BLaER1 (cell line): ENCODE measurements at regions not wholly inside any gene's neighbourhood (a gene's known extent, or its start where the extent isn't known, plus 50 kb on each side); places are given as distances from the start of the nearest gene placed in this dataset.
"Not testable (repeated sequence)": the region's sequence is repeated elsewhere in the genome, so short reads cannot be mapped to it uniquely, and the experiment has no call there.

Experiments
- H3K27ac ChIP-seq: shearing (Covaris generic); formaldehyde crosslinking; 2 replicates; pipeline ENCODE4 v1.8.1; 2022
- H3K27me3 ChIP-seq: shearing (Covaris generic); formaldehyde crosslinking; 2 replicates; pipeline ENCODE4 v1.8.1; 2022
- H3K36me3 ChIP-seq: shearing (Covaris generic); formaldehyde crosslinking; 2 replicates; pipeline ENCODE4 v1.8.1; 2022
- H3K4me1 ChIP-seq: shearing (Covaris generic); formaldehyde crosslinking; 2 replicates; pipeline ENCODE4 v1.8.1; 2022
- H3K4me2 ChIP-seq: shearing (Covaris generic); formaldehyde crosslinking; 2 replicates; pipeline ENCODE4 v1.8.1; 2022
- H3K4me3 ChIP-seq: shearing (Covaris generic); formaldehyde crosslinking; 2 replicates; pipeline ENCODE4 v1.8.1; 2022
- H3K9ac ChIP-seq: shearing (Covaris generic); formaldehyde crosslinking; 2 replicates; pipeline ENCODE4 v1.8.1; 2022
- H3K9me3 ChIP-seq: shearing (Covaris generic); formaldehyde crosslinking; 2 replicates; pipeline ENCODE4 v1.8.1; 2022
- H4K20me1 ChIP-seq: shearing (Covaris generic); formaldehyde crosslinking; 2 replicates; pipeline ENCODE4 v1.8.1; 2022
- Cebpa-rat ChIP-seq: shearing (Covaris generic); IDR thresholded peaks from 2 replicates; pipeline ENCODE4 v1.8.1; 2022

GRCh38 chr6:48626421-48626820, 515.4 kb upstream of the PTCHD4 start:
- H3K9ac ChIP-seq, result no peak overlapping the region
- no peaks in the 10 kb centered on the region for H3K9me3 ChIP-seq
- no peaks in the 10 kb centered on the region for H4K20me1 ChIP-seq
- H3K4me2 ChIP-seq, result no peak overlapping the region
- no peaks in the 10 kb centered on the region for H3K27me3 ChIP-seq
- TF ChIP-seq Cebpa-rat, result no peak
- no peak overlapping the region for H3K27ac ChIP-seq
- H3K4me3 ChIP-seq, result no peak overlapping the region
- no peaks in the 10 kb centered on the region for H3K36me3 ChIP-seq
- H3K4me1 ChIP-seq, result no peaks in the 10 kb centered on the region

- Histone ChIP-seq H3K4me3 (no peak overlapping the region), H3K27ac (no peak overlapping the region), H3K4me1 (no peaks in the 10 kb centered on the region), H3K27me3 (no peaks in the 10 kb centered on the region), H3K9me3 (no peaks in the 10 kb centered on the region), H3K36me3 (no peaks in the 10 kb centered on the region), H3K9ac (no peak overlapping the region), H4K20me1 (no peaks in the 10 kb centered on the region), H3K4me2 (no peak overlapping the region)
- TF ChIP-seq Cebpa-rat, result no peak
Observed at GRCh38 chr6:48624631-48625030, 513.6 kb upstream of the PTCHD4 start.

- no peaks in the 10 kb centered on the region for H4K20me1 ChIP-seq
- no peaks in the 10 kb centered on the region for H3K4me1 ChIP-seq
- no peak overlapping the region for H3K4me2 ChIP-seq
- H3K9me3 ChIP-seq, result no peaks in the 10 kb centered on the region
- H3K36me3 ChIP-seq, result no peaks in the 10 kb centered on the region
- H3K27ac ChIP-seq, result no peak overlapping the region
- no peak overlapping the region for H3K9ac ChIP-seq
- no peak overlapping the region for H3K4me3 ChIP-seq
- H3K27me3 ChIP-seq, result no peaks in the 10 kb centered on the region
- TF ChIP-seq Cebpa-rat, result no peak
Observed at GRCh38 chr6:48619771-48620170, 508.8 kb upstream of the PTCHD4 start.

- TF ChIP-seq Cebpa-rat, result no peak
- Histone ChIP-seq H3K27me3 (no peaks in the 10 kb centered on the region), H4K20me1 (no peaks in the 10 kb centered on the region), H3K4me1 (no peaks in the 10 kb centered on the region), H3K9me3 (no peaks in the 10 kb centered on the region), H3K27ac (no peak overlapping the region), H3K36me3 (no peaks in the 10 kb centered on the region), H3K9ac (no peak overlapping the region), H3K4me2 (no peak overlapping the region), H3K4me3 (no peak overlapping the region)
Observed at GRCh38 chr6:48615041-48615440, 504.0 kb upstream of the PTCHD4 start.

GRCh38 chr6:48614326-48614725, 503.3 kb upstream of the PTCHD4 start:
- no peak for TF ChIP-seq Cebpa-rat
- H3K27ac ChIP-seq, result no peak overlapping the region
- H3K36me3 ChIP-seq, result no peaks in the 10 kb centered on the region
- H3K4me3 ChIP-seq, result no peak overlapping the region
- no peak overlapping the region for H3K9ac ChIP-seq
- no peak overlapping the region for H3K4me2 ChIP-seq
- H3K27me3 ChIP-seq, result no peaks in the 10 kb centered on the region
- no peaks in the 10 kb centered on the region for H3K4me1 ChIP-seq
- no peaks in the 10 kb centered on the region for H4K20me1 ChIP-seq
- no peaks in the 10 kb centered on the region for H3K9me3 ChIP-seq

- no peak overlapping the region for H3K4me3 ChIP-seq
- H3K9ac ChIP-seq, result no peak overlapping the region
- no peaks in the 10 kb centered on the region for H3K27me3 ChIP-seq
- no peaks in the 10 kb centered on the region for H4K20me1 ChIP-seq
- H3K36me3 ChIP-seq, result no peaks in the 10 kb centered on the region
- no peak overlapping the region for H3K27ac ChIP-seq
- H3K4me1 ChIP-seq, result no peaks in the 10 kb centered on the region
- no peak overlapping the region for H3K4me2 ChIP-seq
- TF ChIP-seq Cebpa-rat, result no peak
- H3K9me3 ChIP-seq, result no peaks in the 10 kb centered on the region
Observed at GRCh38 chr6:48613231-48613949, 502.4 kb upstream of the PTCHD4 start.

GRCh38 chr6:48611332-48611731, 500.3 kb upstream of the PTCHD4 start:
- Histone ChIP-seq H3K4me3 (no peak overlapping the region), H3K9me3 (no peaks in the 10 kb centered on the region), H3K4me1 (no peaks in the 10 kb centered on the region), H3K9ac (no peak overlapping the region), H3K27me3 (no peaks in the 10 kb centered on the region), H4K20me1 (no peaks in the 10 kb centered on the region), H3K36me3 (no peaks in the 10 kb centered on the region), H3K27ac (no peak overlapping the region), H3K4me2 (no peak overlapping the region)
- no peak for TF ChIP-seq Cebpa-rat

- no peaks in the 10 kb centered on the region for H3K9me3 ChIP-seq
- no peaks in the 10 kb centered on the region for H4K20me1 ChIP-seq
- TF ChIP-seq Cebpa-rat, result no peak
- no peak overlapping the region for H3K9ac ChIP-seq
- H3K36me3 ChIP-seq, result no peaks in the 10 kb centered on the region
- no peaks in the 10 kb centered on the region for H3K4me1 ChIP-seq
- H3K4me2 ChIP-seq, result no peak overlapping the region
- no peak overlapping the region for H3K4me3 ChIP-seq
- H3K27me3 ChIP-seq, result no peaks in the 10 kb centered on the region
- no peak overlapping the region for H3K27ac ChIP-seq
Observed at GRCh38 chr6:48610846-48611245, 499.8 kb upstream of the PTCHD4 start.

- Histone ChIP-seq H3K4me3 (no peak overlapping the region), H3K36me3 (no peaks in the 10 kb centered on the region), H3K9ac (no peak overlapping the region), H3K4me1 (no peaks in the 10 kb centered on the region), H3K4me2 (no peak overlapping the region), H4K20me1 (no peaks in the 10 kb centered on the region), H3K9me3 (no peaks in the 10 kb centered on the region), H3K27me3 (no peaks in the 10 kb centered on the region), H3K27ac (no peak overlapping the region)
- no peak for TF ChIP-seq Cebpa-rat
Observed at GRCh38 chr6:48606618-48607017, 495.6 kb upstream of the PTCHD4 start.

- no peaks in the 10 kb centered on the region for H3K27me3 ChIP-seq
- H3K9ac ChIP-seq, result no peak overlapping the region
- no peaks in the 10 kb centered on the region for H3K9me3 ChIP-seq
- H3K4me3 ChIP-seq, result no peak overlapping the region
- H3K4me2 ChIP-seq, result no peak overlapping the region
- H4K20me1 ChIP-seq, result no peaks in the 10 kb centered on the region
- H3K4me1 ChIP-seq, result no peaks in the 10 kb centered on the region
- H3K27ac ChIP-seq, result no peak overlapping the region
- no peak for TF ChIP-seq Cebpa-rat
- no peaks in the 10 kb centered on the region for H3K36me3 ChIP-seq
Observed at GRCh38 chr6:48597951-48598350, 487.0 kb upstream of the PTCHD4 start.

- no peak for TF ChIP-seq Cebpa-rat
- H4K20me1 ChIP-seq, result no peaks in the 10 kb centered on the region
- no peak overlapping the region for H3K27ac ChIP-seq
- H3K9ac ChIP-seq, result no peak overlapping the region
- no peak overlapping the region for H3K4me2 ChIP-seq
- H3K4me3 ChIP-seq, result no peak overlapping the region
- H3K27me3 ChIP-seq, result no peaks in the 10 kb centered on the region
- no peaks in the 10 kb centered on the region for H3K4me1 ChIP-seq
- H3K36me3 ChIP-seq, result no peaks in the 10 kb centered on the region
- no peaks in the 10 kb centered on the region for H3K9me3 ChIP-seq
Observed at GRCh38 chr6:48596830-48597229, 485.8 kb upstream of the PTCHD4 start.

GRCh38 chr6:48591158-48591557, 480.2 kb upstream of the PTCHD4 start:
- not testable (repeated sequence) for H3K9me3 ChIP-seq, H3K4me3 ChIP-seq, H3K9ac ChIP-seq, H3K27ac ChIP-seq, H4K20me1 ChIP-seq, H3K4me1 ChIP-seq, H3K4me2 ChIP-seq, H3K27me3 ChIP-seq, H3K36me3 ChIP-seq
